ENCODE measurements at regions not wholly inside any gene's neighbourhood (a gene's known extent, or its start where the extent isn't known, plus 50 kb on each side); places are given as distances from the start of the nearest gene placed in this dataset.

GRCh38 chr15:96181217-96181616 is 149.3 kb upstream of the NR2F2 start:
- TF ChIP-seq CTCF (IDR thresholded peaks at IDR 0.05; ENCODE audit: low read depth, low read length, poor library complexity, severe bottlenecking), result no peak
- TF ChIP-seq EZH2phosphoT487 (IDR thresholded peaks at IDR 0.05; ENCODE audit: borderline replicate concordance, low read length), result no peak

Measured in DOHH2 (cell line).